ENCODE measurements at regions not wholly inside any gene's neighbourhood (a gene's known extent, or its start where the extent isn't known, plus 50 kb on each side); places are given as distances from the start of the nearest gene placed in this dataset.

- TF ChIP-seq, protein P1, sequence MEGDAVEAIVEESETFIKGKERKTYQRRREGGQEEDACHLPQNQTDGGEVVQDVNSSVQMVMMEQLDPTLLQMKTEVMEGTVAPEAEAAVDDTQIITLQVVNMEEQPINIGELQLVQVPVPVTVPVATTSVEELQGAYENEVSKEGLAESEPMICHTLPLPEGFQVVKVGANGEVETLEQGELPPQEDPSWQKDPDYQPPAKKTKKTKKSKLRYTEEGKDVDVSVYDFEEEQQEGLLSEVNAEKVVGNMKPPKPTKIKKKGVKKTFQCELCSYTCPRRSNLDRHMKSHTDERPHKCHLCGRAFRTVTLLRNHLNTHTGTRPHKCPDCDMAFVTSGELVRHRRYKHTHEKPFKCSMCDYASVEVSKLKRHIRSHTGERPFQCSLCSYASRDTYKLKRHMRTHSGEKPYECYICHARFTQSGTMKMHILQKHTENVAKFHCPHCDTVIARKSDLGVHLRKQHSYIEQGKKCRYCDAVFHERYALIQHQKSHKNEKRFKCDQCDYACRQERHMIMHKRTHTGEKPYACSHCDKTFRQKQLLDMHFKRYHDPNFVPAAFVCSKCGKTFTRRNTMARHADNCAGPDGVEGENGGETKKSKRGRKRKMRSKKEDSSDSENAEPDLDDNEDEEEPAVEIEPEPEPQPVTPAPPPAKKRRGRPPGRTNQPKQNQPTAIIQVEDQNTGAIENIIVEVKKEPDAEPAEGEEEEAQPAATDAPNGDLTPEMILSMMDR (IDR thresholded peaks at IDR 0.05) = no peak
These were observed 140.7 kb upstream of the PWP1 start for GRCh38 chr12:107544937-107545336.

DNA sequence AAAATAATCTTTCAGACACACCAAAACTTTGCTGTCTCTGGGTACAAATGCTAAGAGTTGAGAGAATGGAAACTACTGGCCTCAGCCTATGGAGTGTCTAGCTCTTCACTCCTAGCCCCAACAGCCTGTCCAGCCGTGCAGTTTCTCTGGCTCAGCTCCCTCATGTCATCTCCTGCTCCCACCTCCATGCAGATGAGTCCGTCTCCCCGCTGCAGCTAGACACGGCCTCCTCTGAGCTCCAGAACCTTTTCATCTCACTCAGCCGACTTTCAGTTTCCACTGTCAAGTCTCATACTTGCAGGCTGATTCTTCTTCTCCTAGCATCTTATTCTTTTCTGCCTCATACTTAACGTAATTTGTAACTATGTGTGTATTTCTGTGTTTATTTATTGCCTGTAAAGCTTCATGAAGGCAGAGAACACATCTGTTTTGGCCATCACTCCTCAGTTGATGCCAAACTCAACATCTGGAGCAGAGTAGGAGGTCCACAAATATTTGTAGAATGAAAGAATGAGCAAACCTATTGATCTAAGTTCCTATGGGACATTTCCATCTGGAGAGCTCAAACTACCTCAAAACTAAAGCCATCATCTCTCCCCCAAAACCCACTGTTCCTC is 139.8 kb upstream of the PWP1 start:
- TF ChIP-seq, protein P1 (IDR thresholded peaks at IDR 0.05) = no peak

GRCh38 chr12:107547389-107547788 is 138.2 kb upstream of the PWP1 start:
- TF ChIP-seq, protein P1 (IDR thresholded peaks at IDR 0.05) = no peak

GRCh38 chr12:107549651-107550480 is 135.7 kb upstream of the PWP1 start:
- TF ChIP-seq, protein P1 (IDR thresholded peaks at IDR 0.05) = no peak

DNA sequence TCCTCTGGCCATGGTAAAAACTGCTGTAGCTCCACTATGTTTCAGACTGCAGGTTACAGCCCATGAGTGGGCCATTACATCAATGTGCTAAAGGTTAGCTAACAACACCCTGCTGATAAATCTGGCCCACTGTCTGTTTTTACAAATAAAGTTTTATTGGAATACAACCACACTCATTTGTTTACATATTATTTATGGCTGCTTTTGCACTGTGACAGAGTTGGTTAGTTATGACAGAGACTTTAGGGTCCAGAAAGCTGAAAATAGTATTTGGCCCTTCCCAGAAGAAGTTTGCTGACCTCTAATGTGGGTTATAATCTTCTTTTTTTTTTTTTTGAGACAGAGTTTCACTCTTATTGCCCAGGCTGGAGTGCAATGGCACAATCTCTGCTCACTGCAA is 134.2 kb upstream of the PWP1 start:
- TF ChIP-seq, protein P1 (IDR thresholded peaks at IDR 0.05) = no peak

DNA sequence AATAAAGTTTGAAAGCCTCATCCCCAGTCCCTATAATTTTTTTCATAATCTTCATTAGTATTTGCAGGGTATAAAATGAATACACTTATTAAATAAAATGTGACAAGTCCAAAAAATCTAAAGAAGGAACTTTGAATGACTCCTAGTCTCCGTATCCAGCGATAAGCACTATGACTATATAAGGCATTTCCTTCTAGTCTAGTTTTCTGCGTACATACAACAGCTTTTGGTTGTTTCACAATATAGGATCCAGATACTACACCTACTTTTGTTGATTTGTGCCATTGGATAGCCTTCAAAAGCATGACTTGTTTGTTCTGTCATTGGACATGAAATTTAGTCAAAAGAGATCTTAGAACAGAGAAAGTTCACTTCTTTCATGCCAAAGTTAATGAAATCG is 133.3 kb upstream of the PWP1 start:
- TF ChIP-seq, protein P1 (IDR thresholded peaks at IDR 0.05) = no peak

- TF ChIP-seq, protein P1 (IDR thresholded peaks at IDR 0.05) = no peak
These were observed 132.3 kb upstream of the PWP1 start for GRCh38 chr12:107553211-107553765.

Measured in LNCAP (cell line).